GM23338 (cell line): ENCODE measurements at regions not wholly inside any gene's neighbourhood (a gene's known extent, or its start where the extent isn't known, plus 50 kb on each side); places are given as distances from the start of the nearest gene placed in this dataset.

ENCODE experiments used
- ATAC-seq: fragments of 200-7000 bp; cut with Tn5 transposase; 3 replicates; pipeline ENCODE4 v1.9.1; 2020
- DNase-seq: peaks from one replicate; pipeline ENCODE4 v3.0.0-alpha.2; 2015; ENCODE audit warnings: low spot score
- H2AFZ ChIP-seq: fragments of 200-600 bp; sonication (generic); 2 replicates; pipeline ENCODE4 v1.8.0; 2016; ENCODE audit warnings: antibody characterized with exemption, mild to moderate bottlenecking, moderate library complexity
- H3F3A ChIP-seq: fragments of 200-600 bp; sonication (generic); replicated peaks from 2 replicates; pipeline ENCODE4 v1.8.0; 2017; ENCODE audit warnings: antibody characterized with exemption, mixed run types, low read depth
- H3K27ac ChIP-seq: fragments of 200-600 bp; sonication (generic); 2 replicates; pipeline ENCODE4 v1.6.1; 2016; ENCODE audit warnings: low read depth
- H3K27me3 ChIP-seq: fragments of 200-600 bp; sonication (generic); 2 replicates; pipeline ENCODE4 v1.8.0; 2016; ENCODE audit warnings: mild to moderate bottlenecking, mixed run types, moderate library complexity; ENCODE audit not compliant: insufficient read depth
- H3K36me3 ChIP-seq: fragments of 200-600 bp; sonication (generic); 2 replicates; pipeline ENCODE4 v1.8.0; 2016; ENCODE audit warnings: mild to moderate bottlenecking; ENCODE audit not compliant: insufficient read depth
- H3K4me1 ChIP-seq: fragments of 200-600 bp; sonication (generic); 2 replicates; pipeline ENCODE4 v1.8.0; 2016; ENCODE audit warnings: mild to moderate bottlenecking, moderate library complexity; ENCODE audit not compliant: insufficient read depth
- H3K4me2 ChIP-seq: fragments of 200-600 bp; sonication (generic); 2 replicates; pipeline ENCODE4 v1.7.1; 2017; ENCODE audit warnings: mixed run types
- H3K4me3 ChIP-seq: fragments of 200-600 bp; sonication (generic); 2 replicates; pipeline ENCODE4 v1.6.1; 2016; ENCODE audit warnings: mixed run types
- H3K79me2 ChIP-seq: fragments of 200-600 bp; sonication (generic); replicated peaks from 2 replicates; pipeline ENCODE4 v1.8.0; 2017; ENCODE audit warnings: mild to moderate bottlenecking; ENCODE audit not compliant: insufficient read depth
- H3K9me2 ChIP-seq: fragments of 200-600 bp; sonication (generic); 2 replicates; pipeline ENCODE4 v1.8.0; 2017; ENCODE audit not compliant: insufficient read depth
- H4K20me1 ChIP-seq: fragments of 200-600 bp; sonication (generic); replicated peaks from 2 replicates; pipeline ENCODE4 v1.8.0; 2017; ENCODE audit warnings: mild to moderate bottlenecking; ENCODE audit not compliant: insufficient read depth
- H3K27ac Mint-ChIP-seq: 2 replicates; pipeline ENCODE4 v1.8.0; 2020; ENCODE audit warnings: inconsistent platforms, mild to moderate bottlenecking, moderate library complexity, mixed read lengths
- H3K27me3 Mint-ChIP-seq: 3 replicates; pipeline ENCODE4 v1.8.0; 2022; ENCODE audit warnings: low read depth, mild to moderate bottlenecking, moderate library complexity, mixed read lengths, inconsistent platforms; ENCODE audit not compliant: insufficient read depth, poor library complexity
- H3K36me3 Mint-ChIP-seq: 3 replicates; pipeline ENCODE4 v1.8.0; 2021; ENCODE audit warnings: low read depth, mild to moderate bottlenecking, inconsistent platforms, moderate library complexity, mixed read lengths
- H3K4me1 Mint-ChIP-seq: 3 replicates; pipeline ENCODE4 v1.8.0; 2020; ENCODE audit warnings: mild to moderate bottlenecking, inconsistent platforms, mixed read lengths
- H3K4me3 Mint-ChIP-seq: 3 replicates; pipeline ENCODE4 v1.8.0; 2021; ENCODE audit warnings: moderate library complexity, mild to moderate bottlenecking, inconsistent platforms, mixed read lengths
- H3K9me3 Mint-ChIP-seq: 3 replicates; pipeline ENCODE4 v1.8.0; 2020; ENCODE audit warnings: moderate library complexity, mild to moderate bottlenecking, inconsistent platforms, mixed read lengths
- CREB1 ChIP-seq: fragments of 250-450 bp; sonication (Bioruptor Pico); IDR thresholded peaks from 2 replicates; pipeline ENCODE4 v1.5.0; 2020; ENCODE audit warnings: low read depth, mild to moderate bottlenecking, moderate library complexity
- CTCF ChIP-seq, 2 experiments: fragments of 200-600 bp in 1 of 2; sonication (generic) in 1 of 2; conservative IDR thresholded peaks; 2 replicates each; pipeline versions ENCODE4 v1.5.1 to v1.6.1; 2016 to 2017; ENCODE audit warnings: antibody characterized with exemption in 2 of 2, low read depth in 2 of 2, mild to moderate bottlenecking in 2 of 2, moderate library complexity in 1 of 2
- ETS1 ChIP-seq: IDR thresholded peaks from 2 replicates; pipeline ENCODE4 v1.6.1; 2016; ENCODE audit warnings: antibody characterized with exemption
- EZH2 ChIP-seq: fragments of 200-600 bp; sonication (generic); IDR thresholded peaks from one replicate; pipeline ENCODE4 v1.8.0; 2017; ENCODE audit warnings: antibody characterized with exemption, mild to moderate bottlenecking, low read depth; ENCODE audit not compliant: unreplicated experiment
- EZH2phosphoT487 ChIP-seq: fragments of 200-600 bp; sonication (generic); IDR thresholded peaks from one replicate; pipeline ENCODE4 v1.8.1; 2018; ENCODE audit warnings: antibody characterized with exemption; ENCODE audit not compliant: unreplicated experiment
- JUNB ChIP-seq: IDR thresholded peaks from one replicate; pipeline ENCODE4 v1.6.1; 2016; ENCODE audit warnings: antibody characterized with exemption; ENCODE audit not compliant: unreplicated experiment
- NANOG ChIP-seq: IDR thresholded peaks from 2 replicates; pipeline ENCODE4 v1.6.1; 2016; ENCODE audit warnings: antibody characterized with exemption, borderline replicate concordance
- POLR2AphosphoS5 ChIP-seq: IDR thresholded peaks from 2 replicates; pipeline ENCODE4 v1.6.1; 2016; ENCODE audit warnings: antibody characterized with exemption, low read depth
- REST ChIP-seq: IDR thresholded peaks from one replicate; pipeline ENCODE4 v1.6.1; 2018; ENCODE audit warnings: antibody characterized with exemption; ENCODE audit not compliant: unreplicated experiment
- STAT1 ChIP-seq: IDR thresholded peaks from one replicate; pipeline ENCODE4 v1.6.1; 2016; ENCODE audit warnings: antibody characterized with exemption; ENCODE audit not compliant: unreplicated experiment
- ZNF114 ChIP-seq: fragments of 250-450 bp; sonication (Bioruptor Pico); IDR thresholded peaks from 2 replicates; pipeline ENCODE4 v1.5.0; 2020; ENCODE audit warnings: mild to moderate bottlenecking, moderate library complexity
- ZNF331 ChIP-seq: fragments of 250-450 bp; sonication (Bioruptor Pico); IDR thresholded peaks from 2 replicates; pipeline ENCODE4 v1.5.0; 2020; ENCODE audit warnings: low read depth, mild to moderate bottlenecking, moderate library complexity
- ZNF462 ChIP-seq: fragments of 250-450 bp; sonication (Bioruptor Pico); IDR thresholded peaks from 2 replicates; pipeline ENCODE4 v1.5.0; 2020; ENCODE audit warnings: mild to moderate bottlenecking, moderate library complexity

- Histone ChIP-seq H3K27me3 (no peaks in the 10 kb centered on the region), H3K79me2 (no peaks in the 10 kb centered on the region), H3K4me3 (no peak overlapping the region), H3F3A (no peaks in the 10 kb centered on the region), H3K27ac (no peak overlapping the region), H4K20me1 (no peaks in the 10 kb centered on the region), H3K4me2 (no peak overlapping the region), H3K4me1 (no peaks in the 10 kb centered on the region; the same call in 1 of the 2 replicates), H3K36me3 (no peaks in the 10 kb centered on the region), H2AFZ (no peak overlapping the region; the same call in 1 of the 2 replicates), H3K9me2 (no peaks in the 10 kb centered on the region)
- Mint-ChIP-seq H3K9me3 (no peaks in the 10 kb centered on the region), H3K27ac (no peak overlapping the region), H3K27me3 (peaks cover 3% of the 10 kb centered on the region), H3K36me3 (no peaks in the 10 kb centered on the region), H3K4me1 (no peaks in the 10 kb centered on the region), H3K4me3 (no peak overlapping the region)
- no peak for ATAC-seq
- no peak for TF ChIP-seq JUNB
- no peak for TF ChIP-seq POLR2AphosphoS5
- TF ChIP-seq ZNF331 (CRISPR knock-in tag) = no peak
- TF ChIP-seq ZNF462 (CRISPR knock-in tag) = no peak
- no peak for TF ChIP-seq CREB1 (CRISPR knock-in tag)
- no peak for TF ChIP-seq ETS1
- no peak for TF ChIP-seq REST
- TF ChIP-seq NANOG = no peak
- TF ChIP-seq EZH2 = no peak
- TF ChIP-seq CTCF (conservative IDR thresholded peaks at IDR 0.05; ENCODE audit: low read depth in 2 of 2) = no peak
- no peak for TF ChIP-seq STAT1
- no peak for TF ChIP-seq ZNF114 (CRISPR knock-in tag)
- TF ChIP-seq EZH2phosphoT487 = no peak
- no peak for DNase-seq
Observed at GRCh38 chr11:23509023-23509422, 648.7 kb upstream of the CCDC179 start.
